Skin of body (tissue), 1 donor: ENCODE measurements at regions not wholly inside any gene's neighbourhood (a gene's known extent, or its start where the extent isn't known, plus 50 kb on each side); places are given as distances from the start of the nearest gene placed in this dataset.
A peak's percentile ranks its signal among the peaks of the same experiment; 100 is the strongest.

Experiments
- DNase-seq: peaks from one replicate; lab custom pipeline; 2025; lab: John Stamatoyannopoulos, UW

GRCh38 chr4:17296921-17297890 is 214.7 kb downstream of the QDPR start:
- no peak for DNase-seq

GRCh38 chr4:17293901-17294300 is 218.0 kb downstream of the QDPR start:
- DNase-seq: no peak

- DNase-seq: no peak
Observed at GRCh38 chr4:17288151-17288550, 223.7 kb downstream of the QDPR start.

- DNase-seq: no peak
Observed at GRCh38 chr4:17286752-17287460, 225.0 kb downstream of the QDPR start.

GRCh38 chr4:17285747-17286146 is 226.1 kb downstream of the QDPR start:
- DNase-seq: no peak

- DNase-seq: no peak
Observed at GRCh38 chr4:17284323-17285175, 227.3 kb downstream of the QDPR start.

GRCh38 chr4:17283832-17284231 is 228.1 kb downstream of the QDPR start:
- DNase-seq: no peak

- no peak for DNase-seq
Observed at GRCh38 chr4:17283251-17283650, 228.6 kb downstream of the QDPR start.

GRCh38 chr4:17280261-17281018 is 231.4 kb downstream of the QDPR start:
- no peak for DNase-seq

GRCh38 chr4:17276776-17277175 is 235.1 kb downstream of the QDPR start:
- DNase-seq: no peak

GRCh38 chr4:17275836-17276235 is 236.1 kb downstream of the QDPR start:
- DNase-seq: no peak

GRCh38 chr4:17273047-17273446 is 238.8 kb downstream of the QDPR start:
- no peak for DNase-seq

GRCh38 chr4:17272154-17272553 is 239.7 kb downstream of the QDPR start:
- DNase-seq: no peak

- DNase-seq: no peak
Observed at GRCh38 chr4:17265653-17266052, 246.2 kb downstream of the QDPR start.

GRCh38 chr4:17265139-17265538 is 246.8 kb downstream of the QDPR start:
- DNase-seq: no peak

- no peak for DNase-seq
Observed at GRCh38 chr4:17260166-17260907, 251.6 kb downstream of the QDPR start.

GRCh38 chr4:17258106-17258505 is 253.8 kb downstream of the QDPR start:
- peak; percentile 26 for DNase-seq

GRCh38 chr4:17252131-17252530 is 259.8 kb downstream of the QDPR start:
- no peak for DNase-seq

- DNase-seq: no peak
Observed at GRCh38 chr4:17251101-17251500, 260.8 kb downstream of the QDPR start.

- DNase-seq: no peak
Observed at GRCh38 chr4:17250591-17250990, 261.3 kb downstream of the QDPR start.
